ENCODE measurements at regions not wholly inside any gene's neighbourhood (a gene's known extent, or its start where the extent isn't known, plus 50 kb on each side); places are given as distances from the start of the nearest gene placed in this dataset.

DNA sequence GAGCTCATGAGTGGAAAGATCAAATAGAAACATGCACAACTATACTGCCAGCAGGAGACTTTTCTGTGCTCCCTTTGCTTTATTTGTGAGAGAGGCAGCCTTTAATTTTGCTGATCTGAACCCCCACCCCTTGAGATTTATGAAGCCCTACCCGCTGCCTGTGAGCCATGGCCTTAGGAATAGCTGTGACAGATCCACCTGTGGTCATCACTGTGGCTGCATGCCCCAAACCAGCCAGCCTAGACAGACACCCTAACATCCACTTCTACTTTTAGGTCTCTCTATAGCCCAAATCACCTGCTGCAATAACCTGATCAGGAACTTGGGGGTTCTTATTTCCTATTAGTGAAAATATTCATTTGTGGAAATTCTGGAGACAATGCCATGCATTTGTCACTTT, 196.2 kb downstream of the C1orf94 start:
- TF ChIP-seq EZH2 (IDR thresholded peaks at IDR 0.05; ENCODE audit: insufficient read depth, poor library complexity, severe bottlenecking) (no peak), EZH2phosphoT487 (IDR thresholded peaks at IDR 0.05; ENCODE audit: insufficient read depth, low read depth) (no peak)
